ENCODE measurements at regions not wholly inside any gene's neighbourhood (a gene's known extent, or its start where the extent isn't known, plus 50 kb on each side); places are given as distances from the start of the nearest gene placed in this dataset.
A peak's percentile ranks its signal among the peaks of the same experiment; 100 is the strongest.
"Not testable (repeated sequence)": the region's sequence is repeated elsewhere in the genome, so short reads cannot be mapped to it uniquely, and the experiment has no call there.

- H3K27ac ChIP-seq: no peak overlapping the region
These were observed 202.2 kb downstream of the TRIML1 start for GRCh38 chr4:188341428-188341827.

GRCh38 chr4:188346171-188346809 lies 207.0 kb downstream of the TRIML1 start:
- no peak for TF ChIP-seq CTCF (conservative IDR thresholded peaks at IDR 0.05)
- H3K27ac ChIP-seq: no peak overlapping the region

More at GRCh38 chr4:188341428-188341827, 202.2 kb downstream of the TRIML1 start:
- no peak for TF ChIP-seq CTCF (conservative IDR thresholded peaks at IDR 0.05)

GRCh38 chr4:188347339-188347738 lies 208.1 kb downstream of the TRIML1 start:
- no peak for TF ChIP-seq CTCF (conservative IDR thresholded peaks at IDR 0.05)
- H3K27ac ChIP-seq: no peak overlapping the region

GRCh38 chr4:188349569-188349968 lies 210.3 kb downstream of the TRIML1 start:
- H3K27ac ChIP-seq: not testable (repeated sequence)

- no peak for TF ChIP-seq CTCF (conservative IDR thresholded peaks at IDR 0.05)
- H3K27ac ChIP-seq: no peak overlapping the region
These were observed 224.0 kb downstream of the TRIML1 start for GRCh38 chr4:188363196-188363595.

- TF ChIP-seq CTCF (conservative IDR thresholded peaks at IDR 0.05): no peak
- no peak overlapping the region for H3K27ac ChIP-seq
These were observed 231.5 kb downstream of the TRIML1 start for GRCh38 chr4:188370777-188371176.

GRCh38 chr4:188372058-188372457 lies 232.8 kb downstream of the TRIML1 start:
- H3K27ac ChIP-seq: no peak overlapping the region
- no peak for TF ChIP-seq CTCF (conservative IDR thresholded peaks at IDR 0.05)

- peak; percentile 86 for TF ChIP-seq CTCF (conservative IDR thresholded peaks at IDR 0.05)
- H3K27ac ChIP-seq: no peak overlapping the region
These were observed 233.6 kb downstream of the TRIML1 start for GRCh38 chr4:188372829-188373228.

Data from VCaP (cell line).